HG03108 (cell line): ENCODE measurements at regions not wholly inside any gene's neighbourhood (a gene's known extent, or its start where the extent isn't known, plus 50 kb on each side); places are given as distances from the start of the nearest gene placed in this dataset.
"Not testable (repeated sequence)": the region's sequence is repeated elsewhere in the genome, so short reads cannot be mapped to it uniquely, and the experiment has no call there.

Source experiments
- ATAC-seq: cut with Tn5 transposase; IDR thresholded peaks from one replicate; pipeline ENCODE4 v1.9.1; 2021; ENCODE audit warnings: moderate library complexity; ENCODE audit not compliant: unreplicated experiment

GRCh38 chr6:21282360-21282759, 311.2 kb upstream of the SOX4 start:
- ATAC-seq, result not testable (repeated sequence)

- no peak for ATAC-seq
These were observed 309.4 kb upstream of the SOX4 start for GRCh38 chr6:21284166-21284565.

- ATAC-seq, result no peak
These were observed 308.8 kb upstream of the SOX4 start for GRCh38 chr6:21284706-21285105.

GRCh38 chr6:21294144-21294543, 299.4 kb upstream of the SOX4 start:
- no peak for ATAC-seq

GRCh38 chr6:21295506-21296240, 297.9 kb upstream of the SOX4 start:
- no peak for ATAC-seq

- no peak for ATAC-seq
These were observed 295.9 kb upstream of the SOX4 start for GRCh38 chr6:21297665-21298064.

- ATAC-seq, result no peak
These were observed 294.3 kb upstream of the SOX4 start for GRCh38 chr6:21299216-21299615.

- ATAC-seq, result no peak
These were observed 293.1 kb upstream of the SOX4 start for GRCh38 chr6:21300439-21300838.

GRCh38 chr6:21305893-21306332, 287.6 kb upstream of the SOX4 start:
- ATAC-seq, result no peak

GRCh38 chr6:21306546-21306945, 287.0 kb upstream of the SOX4 start:
- no peak for ATAC-seq

GRCh38 chr6:21309807-21310221, 283.7 kb upstream of the SOX4 start:
- ATAC-seq, result no peak

GRCh38 chr6:21310568-21311140, 282.9 kb upstream of the SOX4 start:
- ATAC-seq, result no peak

- no peak for ATAC-seq
These were observed 281.4 kb upstream of the SOX4 start for GRCh38 chr6:21312118-21312517.

GRCh38 chr6:21317642-21318041, 275.9 kb upstream of the SOX4 start:
- ATAC-seq, result no peak

- ATAC-seq, result no peak
These were observed 272.5 kb upstream of the SOX4 start for GRCh38 chr6:21321076-21321475.

- ATAC-seq, result no peak
These were observed 272.0 kb upstream of the SOX4 start for GRCh38 chr6:21321531-21321930.

- no peak for ATAC-seq
These were observed 270.0 kb upstream of the SOX4 start for GRCh38 chr6:21323577-21323976.

GRCh38 chr6:21325201-21325856, 268.2 kb upstream of the SOX4 start:
- ATAC-seq, result no peak

- no peak for ATAC-seq
These were observed 266.0 kb upstream of the SOX4 start for GRCh38 chr6:21327326-21328112.

GRCh38 chr6:21331235-21331634, 262.3 kb upstream of the SOX4 start:
- ATAC-seq, result no peak

GRCh38 chr6:21332077-21332476, 261.5 kb upstream of the SOX4 start:
- no peak for ATAC-seq
